ENCODE measurements at regions not wholly inside any gene's neighbourhood (a gene's known extent, or its start where the extent isn't known, plus 50 kb on each side); places are given as distances from the start of the nearest gene placed in this dataset.

GRCh38 chr12:24071842-24072241 lies 122.4 kb upstream of the SOX5 start:
- DNase-seq, result no peak

- no peak for DNase-seq
Observed at GRCh38 chr12:24069532-24070395, 120.3 kb upstream of the SOX5 start.

GRCh38 chr12:24066865-24067264 lies 117.4 kb upstream of the SOX5 start:
- no peak for DNase-seq

GRCh38 chr12:24066097-24066496 lies 116.6 kb upstream of the SOX5 start:
- no peak for DNase-seq

GRCh38 chr12:24062642-24063245 lies 113.3 kb upstream of the SOX5 start:
- DNase-seq, result no peak

- no peak for DNase-seq
Observed at GRCh38 chr12:24060089-24060488, 110.6 kb upstream of the SOX5 start.

- no peak for DNase-seq
Observed at GRCh38 chr12:24057920-24058476, 108.5 kb upstream of the SOX5 start.

- DNase-seq, result no peak
Observed at GRCh38 chr12:24055747-24056146, 106.3 kb upstream of the SOX5 start.

- no peak for DNase-seq
Observed at GRCh38 chr12:24054416-24054815, 104.9 kb upstream of the SOX5 start.

GRCh38 chr12:24049728-24050127 lies 100.3 kb upstream of the SOX5 start:
- no peak for DNase-seq

GRCh38 chr12:24049101-24049500 lies 99.6 kb upstream of the SOX5 start:
- DNase-seq, result no peak

GRCh38 chr12:24048446-24048845 lies 99.0 kb upstream of the SOX5 start:
- no peak for DNase-seq

- DNase-seq, result no peak
Observed at GRCh38 chr12:24047326-24047725, 97.9 kb upstream of the SOX5 start.

- DNase-seq, result no peak
Observed at GRCh38 chr12:24045816-24046257, 96.4 kb upstream of the SOX5 start.

GRCh38 chr12:24044941-24045703 lies 95.7 kb upstream of the SOX5 start:
- no peak for DNase-seq

GRCh38 chr12:24042651-24043050 lies 93.2 kb upstream of the SOX5 start:
- no peak for DNase-seq

- no peak for DNase-seq
Observed at GRCh38 chr12:24039113-24039525, 89.6 kb upstream of the SOX5 start.

GRCh38 chr12:24038211-24038997 lies 88.9 kb upstream of the SOX5 start:
- DNase-seq, result no peak

GRCh38 chr12:24036438-24037216 lies 87.2 kb upstream of the SOX5 start:
- DNase-seq, result no peak

GRCh38 chr12:24034894-24035293 lies 85.4 kb upstream of the SOX5 start:
- no peak for DNase-seq

- DNase-seq, result no peak
Observed at GRCh38 chr12:24034160-24034559, 84.7 kb upstream of the SOX5 start.

- DNase-seq, result no peak
Observed at GRCh38 chr12:24027352-24027751, 77.9 kb upstream of the SOX5 start.
